Right lobe of liver (tissue), 6 donors: ENCODE measurements at regions not wholly inside any gene's neighbourhood (a gene's known extent, or its start where the extent isn't known, plus 50 kb on each side); places are given as distances from the start of the nearest gene placed in this dataset.

Experiments
- ATAC-seq, 4 donors: fragments of 200-7000 bp; cut with Tn5 transposase; one replicate each; pipeline ENCODE4 v1.9.1; 2020; ENCODE audit warnings: mild to moderate bottlenecking in 4 of 4, moderate library complexity in 4 of 4
- DNase-seq, 3 donors: peaks; one replicate each; pipeline ENCODE4 v3.0.0-alpha.2; 2020
- H3K27ac ChIP-seq, 3 donors: fragments of 200-600 bp; one replicate each; pipeline ENCODE4 v1.8.0; 2022
- H3K27me3 ChIP-seq, 2 donors: fragments of 200-600 bp; one replicate each; pipeline ENCODE4 v1.8.0; 2022
- H3K36me3 ChIP-seq, 4 donors: fragments of 200-600 bp; sonication (generic) in 1 of 4; one replicate each; pipeline versions ENCODE4 v1.5.1 to v1.8.0; 2017 to 2022; ENCODE audit warnings: control low read depth in 1 of 4
- H3K4me1 ChIP-seq, 4 donors: fragments of 200-600 bp; sonication (generic) in 1 of 4; one replicate each; pipeline versions ENCODE4 v1.5.1 to v1.8.0; 2017 to 2022; ENCODE audit warnings: control low read depth in 1 of 4
- H3K4me3 ChIP-seq, 3 donors: fragments of 200-600 bp; one replicate each; pipeline ENCODE4 v1.8.0; 2022
- H3K9me3 ChIP-seq, 4 donors: fragments of 200-600 bp; sonication (generic) in 1 of 4; one replicate each; pipeline versions ENCODE4 v1.5.1 to v1.8.0; 2017 to 2022; ENCODE audit warnings: control low read depth in 1 of 4
- POLR2A ChIP-seq: fragments of 450-650 bp; IDR thresholded peaks from one replicate; pipeline ENCODE4 v1.6.1; 2017; ENCODE audit warnings: antibody characterized with exemption, mild to moderate bottlenecking
- WGBS: methylation state at CpG from one replicate; pipeline ENCODE4 v1.1.6; 2018; ENCODE audit warnings: low coverage, low lambda C conversion rate; ENCODE audit not compliant: insufficient coverage; ENCODE audit errors: missing lambda C conversion rate; 5-methylcytosine and 5-hydroxymethylcytosine counted together
- intact Hi-C, 2 donors: fragments of 100-400 bp; cut with DNase I; formaldehyde crosslinking; loops; one replicate each; pipeline versions ENCODE4 v1.11.2 to v1.14.1; 2022
- TF ChIP-seq, protein P1 (sequence below), 4 donors: fragments of 200-600 bp in 3 of 4; fragments of 450-650 bp in 1 of 4; IDR thresholded peaks; one replicate each; pipeline versions ENCODE4 v1.5.1 to v1.8.0; 2016 to 2022; ENCODE audit warnings: antibody characterized with exemption in 4 of 4, mild to moderate bottlenecking in 2 of 4
- donor health status: DM: no; HTN: yes; CAD: no.
- donor health status: DM: no; HTN: no; CAD: no.
- donor health status: DM: no; HTN: no; CAD: no.
- donor health status: DM: no; HTN: yes; CAD: no.
- donor health status: DM: no; HTN: yes; CAD: no.

DNA sequence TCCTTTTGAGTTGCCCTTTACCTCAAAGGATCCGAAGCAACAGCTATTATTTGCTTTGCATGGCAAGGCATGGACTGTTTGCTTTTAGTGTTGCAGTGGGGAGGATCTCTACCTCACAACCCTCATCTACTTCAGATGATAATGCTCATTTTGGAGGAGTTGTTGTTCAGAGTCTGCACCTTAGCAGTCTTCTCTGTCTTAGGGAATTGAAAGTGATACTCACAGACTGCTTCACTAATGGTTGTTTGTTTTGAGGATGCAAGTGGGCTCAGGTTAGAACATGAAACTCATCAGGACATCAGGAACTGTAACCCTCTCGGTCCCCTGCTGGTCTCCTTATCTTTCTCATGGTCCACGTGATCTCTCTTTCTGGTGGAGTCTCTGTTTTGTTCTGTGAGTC, 172.9 kb upstream of the ANKH start:
- no peak overlapping the region for H3K27ac ChIP-seq
- DNase-seq: no peak
- TF ChIP-seq POLR2A: no peak
- 44% methylated on average over 3 of the region's 3 CpGs for WGBS
- ATAC-seq: no peak
- H3K4me1 ChIP-seq: no peaks in the 10 kb centered on the region
- intact Hi-C loops: no loop called here
- no peak overlapping the region for H3K4me3 ChIP-seq
- H3K27me3 ChIP-seq: no peaks in the 10 kb centered on the region
- no peaks in the 10 kb centered on the region for H3K36me3 ChIP-seq
- no peaks in the 10 kb centered on the region for H3K9me3 ChIP-seq

- no peak overlapping the region for H3K4me3 ChIP-seq
- peak in 2 of 4 donors; percentile 45 to 47 for ATAC-seq
- H3K27ac ChIP-seq: no peak overlapping the region
- H3K4me1 ChIP-seq: no peaks in the 10 kb centered on the region
- H3K36me3 ChIP-seq: no peaks in the 10 kb centered on the region
- TF ChIP-seq, protein P1, sequence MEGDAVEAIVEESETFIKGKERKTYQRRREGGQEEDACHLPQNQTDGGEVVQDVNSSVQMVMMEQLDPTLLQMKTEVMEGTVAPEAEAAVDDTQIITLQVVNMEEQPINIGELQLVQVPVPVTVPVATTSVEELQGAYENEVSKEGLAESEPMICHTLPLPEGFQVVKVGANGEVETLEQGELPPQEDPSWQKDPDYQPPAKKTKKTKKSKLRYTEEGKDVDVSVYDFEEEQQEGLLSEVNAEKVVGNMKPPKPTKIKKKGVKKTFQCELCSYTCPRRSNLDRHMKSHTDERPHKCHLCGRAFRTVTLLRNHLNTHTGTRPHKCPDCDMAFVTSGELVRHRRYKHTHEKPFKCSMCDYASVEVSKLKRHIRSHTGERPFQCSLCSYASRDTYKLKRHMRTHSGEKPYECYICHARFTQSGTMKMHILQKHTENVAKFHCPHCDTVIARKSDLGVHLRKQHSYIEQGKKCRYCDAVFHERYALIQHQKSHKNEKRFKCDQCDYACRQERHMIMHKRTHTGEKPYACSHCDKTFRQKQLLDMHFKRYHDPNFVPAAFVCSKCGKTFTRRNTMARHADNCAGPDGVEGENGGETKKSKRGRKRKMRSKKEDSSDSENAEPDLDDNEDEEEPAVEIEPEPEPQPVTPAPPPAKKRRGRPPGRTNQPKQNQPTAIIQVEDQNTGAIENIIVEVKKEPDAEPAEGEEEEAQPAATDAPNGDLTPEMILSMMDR (IDR thresholded peaks at IDR 0.05): no peak
- no peak for TF ChIP-seq POLR2A
- no peaks in the 10 kb centered on the region for H3K9me3 ChIP-seq
- intact Hi-C loops: no loop called here
- DNase-seq: no peak
- H3K27me3 ChIP-seq: no peaks in the 10 kb centered on the region
- WGBS: 51% methylated on average over 4 of the region's 4 CpGs
Measured at GRCh38 chr5:15037247-15037908, 165.8 kb upstream of the ANKH start.

GRCh38 chr5:15034379-15034778, 162.8 kb upstream of the ANKH start:
- TF ChIP-seq POLR2A: no peak
- TF ChIP-seq, protein P1 (IDR thresholded peaks at IDR 0.05): no peak
- Histone ChIP-seq H3K4me1 (no peaks in the 10 kb centered on the region), H3K4me3 (no peak overlapping the region), H3K27ac (no peak overlapping the region), H3K9me3 (no peaks in the 10 kb centered on the region), H3K27me3 (no peaks in the 10 kb centered on the region), H3K36me3 (no peaks in the 10 kb centered on the region)
- ATAC-seq (no peak), DNase-seq (no peak)
- WGBS: 74% methylated on average over 3 of the region's 5 CpGs
- intact Hi-C loops: no loop called here

- Histone ChIP-seq H3K36me3 (no peaks in the 10 kb centered on the region), H3K9me3 (no peaks in the 10 kb centered on the region), H3K4me3 (no peak overlapping the region), H3K4me1 (no peaks in the 10 kb centered on the region), H3K27ac (peak overlapping the region in 1 of 3 donors; percentile 33), H3K27me3 (no peaks in the 10 kb centered on the region)
- DNase-seq (peak in 1 of 3 donors; percentile 77), ATAC-seq (peak; percentile 96 to 99 (median 98))
- 20% methylated on average over 1 of the region's 1 CpG for WGBS
- TF ChIP-seq POLR2A: no peak
- TF ChIP-seq, protein P1 (IDR thresholded peaks at IDR 0.05): no peak
- intact Hi-C loops: no loop called here
Measured at GRCh38 chr5:15031180-15031579, 159.6 kb upstream of the ANKH start.

- ATAC-seq (no peak), DNase-seq (no peak)
- Histone ChIP-seq H3K27ac (no peak overlapping the region), H3K9me3 (no peaks in the 10 kb centered on the region), H3K27me3 (no peaks in the 10 kb centered on the region), H3K4me1 (no peaks in the 10 kb centered on the region), H3K4me3 (no peak overlapping the region), H3K36me3 (no peaks in the 10 kb centered on the region)
- TF ChIP-seq, protein P1 (IDR thresholded peaks at IDR 0.05): no peak
- TF ChIP-seq POLR2A: no peak
- intact Hi-C loops: no loop called here
Measured at GRCh38 chr5:15027764-15028163, 156.2 kb upstream of the ANKH start.
